A549 (cell line): ENCODE measurements at regions not wholly inside any gene's neighbourhood (a gene's known extent, or its start where the extent isn't known, plus 50 kb on each side); places are given as distances from the start of the nearest gene placed in this dataset.
"Not testable (repeated sequence)": the region's sequence is repeated elsewhere in the genome, so short reads cannot be mapped to it uniquely, and the experiment has no call there.

Experiments
- ATAC-seq, 2 experiments: fragments of 200-7000 bp in 1 of 2; fragments of >200 bp in 1 of 2; cut with Nextera tagmentation in 1 of 2; cut with Tn5 transposase in 1 of 2; 3 replicates each; pipeline versions ENCODE4 v1.8.0 to v1.9.1; 2018 to 2020; ENCODE audit warnings: mild to moderate bottlenecking in 1 of 2, moderate library complexity in 1 of 2
- CTCF ChIA-PET: fragments of 300-600 bp; sonication (Branson Sonifier 250); formaldehyde crosslinking; extraction: SDS; loops from one replicate; lab custom pipeline; 2021; ENCODE audit warnings: antibody characterized with exemption, inconsistent platforms; lab: Yijun Ruan, JAX
- POLR2A ChIA-PET: fragments of 350-600 bp; formaldehyde crosslinking; extraction: SDS; loops from one replicate; lab custom pipeline; 2021; ENCODE audit warnings: antibody characterized with exemption, inconsistent platforms; lab: Yijun Ruan, JAX
- DNase-seq, 2 experiments: peaks; one replicate each; pipeline versions ENCODE4 v3.0.0 to v3.0.0-alpha.2; 2011 to 2016; ENCODE audit warnings: low read depth in 1 of 2, low spot score in 1 of 2
- FAIRE-seq: peaks from 2 replicates; lab custom pipeline; 2011; peaks lifted over from hg19 to GRCh38; lab: Jason Lieb, UNC
- H3K27ac ChIP-seq, 2 experiments: fragments of >200 bp; sonication (Bioruptor Twin); formaldehyde crosslinking; 3 replicates each; pipeline ENCODE4 v1.5.1; 2016 to 2017
- H3K4me1 ChIP-seq: fragments of >200 bp; sonication (Bioruptor Twin); formaldehyde crosslinking; 3 replicates; pipeline ENCODE4 v1.6.1; 2016
- H3K4me2 ChIP-seq: fragments of >200 bp; sonication (Bioruptor Twin); formaldehyde crosslinking; 3 replicates; pipeline ENCODE4 v1.6.1; 2016
- H3K4me3 ChIP-seq: fragments of >200 bp; sonication (Bioruptor Twin); formaldehyde crosslinking; 3 replicates; pipeline ENCODE4 v1.5.1; 2016
- H3K9me3 ChIP-seq: fragments of >200 bp; sonication (Bioruptor Twin); formaldehyde crosslinking; 3 replicates; pipeline ENCODE4 v1.6.1; 2016
- ATOH8 ChIP-seq: fragments of 250-450 bp; sonication (Bioruptor Pico); IDR thresholded peaks from 2 replicates; pipeline ENCODE4 v1.5.0; 2020; ENCODE audit warnings: low read depth, mild to moderate bottlenecking, moderate library complexity
- CBX2 ChIP-seq: fragments of 200-600 bp; sonication (generic); IDR thresholded peaks from 2 replicates; pipeline ENCODE4 v1.6.1; 2016; ENCODE audit warnings: low read depth, mild to moderate bottlenecking, borderline replicate concordance
- CHD4 ChIP-seq: fragments of 200-600 bp; sonication (generic); IDR thresholded peaks from 2 replicates; pipeline ENCODE4 v1.6.1; 2016; ENCODE audit warnings: antibody characterized with exemption, mild to moderate bottlenecking, borderline replicate concordance
- EHF ChIP-seq: fragments of 250-450 bp; sonication (Bioruptor Pico); IDR thresholded peaks from 2 replicates; pipeline ENCODE4 v1.5.0; 2020; ENCODE audit warnings: mild to moderate bottlenecking
- FOSB ChIP-seq: fragments of 250-450 bp; sonication (Bioruptor Pico); IDR thresholded peaks from 2 replicates; pipeline ENCODE4 v1.5.0; 2020; ENCODE audit warnings: mild to moderate bottlenecking, moderate library complexity
- GATA3 ChIP-seq: IDR thresholded peaks from 2 replicates; pipeline ENCODE4 v1.6.1; 2012; ENCODE audit warnings: borderline replicate concordance
- HDAC2 ChIP-seq: fragments of 200-600 bp; sonication (generic); IDR thresholded peaks from 2 replicates; pipeline ENCODE4 v1.6.1; 2016
- KDM1A ChIP-seq: fragments of 200-600 bp; sonication (generic); IDR thresholded peaks from 2 replicates; pipeline ENCODE4 v1.6.1; 2016; ENCODE audit warnings: low read depth, mild to moderate bottlenecking
- MAFK ChIP-seq: fragments of 450-650 bp; IDR thresholded peaks from 2 replicates; pipeline ENCODE4 v1.6.1; 2014; ENCODE audit not compliant: partially characterized antibody
- PHF8 ChIP-seq: fragments of 200-600 bp; sonication (generic); IDR thresholded peaks from 2 replicates; pipeline ENCODE4 v1.6.1; 2016; ENCODE audit warnings: low read depth, mild to moderate bottlenecking, antibody characterized with exemption, moderate library complexity, borderline replicate concordance
- POLR2AphosphoS2 ChIP-seq: conservative IDR thresholded peaks from 2 replicates; pipeline ENCODE4 v1.6.1; 2012; ENCODE audit warnings: low read length, improper control_type of control experiment, inconsistent platforms
- RAD21 ChIP-seq, 2 experiments: fragments of >200 bp in 1 of 2; sonication (Bioruptor Twin) in 1 of 2; formaldehyde crosslinking in 1 of 2; IDR thresholded peaks in 1 of 2; conservative IDR thresholded peaks in 1 of 2; 2 replicates in 1 of 2; 3 replicates in 1 of 2; pipeline ENCODE4 v1.6.1; 2012 to 2018; ENCODE audit warnings: inconsistent platforms in 1 of 2
- REST ChIP-seq: fragments of 200-600 bp; sonication (generic); IDR thresholded peaks from 2 replicates; pipeline ENCODE4 v1.6.1; 2016; ENCODE audit warnings: antibody characterized with exemption, mild to moderate bottlenecking, moderate library complexity
- RFX5 ChIP-seq: fragments of 450-650 bp; IDR thresholded peaks from 2 replicates; pipeline ENCODE4 v1.7.1; 2014; ENCODE audit warnings: antibody characterized with exemption, mild to moderate bottlenecking, moderate library complexity
- SREBF2 ChIP-seq: fragments of 450-650 bp; IDR thresholded peaks from 2 replicates; pipeline ENCODE4 v1.6.1; 2014; ENCODE audit warnings: mild to moderate bottlenecking, moderate library complexity
- TFCP2L1 ChIP-seq: fragments of 250-450 bp; sonication (Bioruptor Pico); IDR thresholded peaks from 2 replicates; pipeline ENCODE4 v1.5.0; 2021; ENCODE audit warnings: mild to moderate bottlenecking
- TP53 ChIP-seq: fragments of 250-450 bp; sonication (Bioruptor Pico); IDR thresholded peaks from 2 replicates; pipeline ENCODE4 v1.5.0; 2021; ENCODE audit warnings: mild to moderate bottlenecking, moderate library complexity
- ZFP36 ChIP-seq: fragments of 450-650 bp; IDR thresholded peaks from 2 replicates; pipeline ENCODE4 v1.6.1; 2014; ENCODE audit warnings: borderline replicate concordance; ENCODE audit not compliant: partially characterized antibody
- WGBS: methylation state at CpG from one replicate; pipeline ENCODE4 v1.1.6; 2017; ENCODE audit errors: missing lambda C conversion rate; 5-methylcytosine and 5-hydroxymethylcytosine counted together
- TF ChIP-seq, protein P1 (sequence below): fragments of 450-650 bp; IDR thresholded peaks from 2 replicates; pipeline ENCODE4 v1.6.1; 2014; ENCODE audit warnings: antibody characterized with exemption
- TF ChIP-seq, protein P2 (sequence below): fragments of >200 bp; sonication (Bioruptor Twin); formaldehyde crosslinking; IDR thresholded peaks from 2 replicates; pipeline ENCODE4 v1.6.1; 2016

- TF ChIP-seq REST (no peak), TFCP2L1 (no peak), SREBF2 (no peak), FOSB (no peak)
These were observed 94.5 kb upstream of the SIRPG start (continued) for GRCh38 chr20:1752045-1752444.

GRCh38 chr20:1748777-1749176 lies 91.2 kb upstream of the SIRPG start:
- H3K9me3 ChIP-seq, result no peaks in the 10 kb centered on the region
- H3K4me1 ChIP-seq, result no peaks in the 10 kb centered on the region
- ChIA-PET POLR2A (no interaction called here), CTCF (interaction anchor here (1.1 kb wide), 1 partner anchor 33 kb away, joined by 4 read pairs; no protein-coding TSS in a partner anchor)
- no peak overlapping the region for H3K27ac ChIP-seq
- no peak overlapping the region for H3K4me3 ChIP-seq
- DNase-seq, result no peak
- no peak overlapping the region for H3K4me2 ChIP-seq
- no peak for ATAC-seq
- FAIRE-seq, result no peak
- TF ChIP-seq MAFK (peak; percentile 81), POLR2AphosphoS2 (no peak)

DNA sequence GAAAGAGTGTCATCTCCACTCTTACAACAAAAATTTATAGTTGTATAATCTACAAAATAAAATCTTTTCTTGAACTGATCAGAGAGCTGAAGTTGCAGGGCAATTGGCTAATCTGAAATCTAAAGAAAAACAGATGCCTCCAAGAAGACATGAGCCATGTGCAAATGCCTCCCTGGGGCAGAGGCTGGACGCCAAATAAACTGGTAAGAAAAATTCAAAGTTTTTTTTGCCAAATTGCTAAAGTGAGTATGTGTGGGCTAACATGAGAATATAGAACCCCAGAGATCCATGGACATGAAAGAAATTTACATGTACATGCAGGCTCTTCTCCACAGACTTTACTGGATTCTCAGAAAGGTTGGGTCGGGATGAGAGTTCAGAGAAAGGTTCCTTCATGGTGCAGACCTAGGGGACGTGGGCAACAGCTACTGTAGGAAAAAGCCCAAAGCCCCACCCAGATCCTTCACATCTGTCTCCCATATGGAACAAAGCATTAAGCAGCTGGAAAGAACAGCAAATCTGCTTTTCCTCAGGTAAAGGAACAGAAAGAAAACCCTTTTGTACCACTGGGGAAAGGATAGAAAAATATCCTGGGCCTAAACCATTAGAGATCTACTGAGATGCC lies 90.5 kb upstream of the SIRPG start:
- H3K9me3 ChIP-seq, result no peaks in the 10 kb centered on the region
- H3K4me1 ChIP-seq, result no peaks in the 10 kb centered on the region
- H3K4me2 ChIP-seq, result no peak overlapping the region
- ChIA-PET CTCF (interaction anchor here (1.1 to 2.4 kb wide), 3 partner anchors 16 to 33 kb away, joined by 4 to 13 read pairs (median 7); no protein-coding TSS in a partner anchor), POLR2A (no interaction called here)
- H3K27ac ChIP-seq, result no peak overlapping the region
- H3K4me3 ChIP-seq, result no peak overlapping the region
- DNase-seq (no peak), ATAC-seq (no peak), FAIRE-seq (no peak)
- 4% methylated on average over 3 of the region's 3 CpGs for WGBS
- TF ChIP-seq RFX5, result no peak
- no peak for TF ChIP-seq RAD21 (conservative IDR thresholded peaks at IDR 0.05 in 1 of 2, IDR thresholded peaks at IDR 0.05 in 1 of 2)
- no peak for TF ChIP-seq GATA3
- no peak for TF ChIP-seq ZFP36
- TF ChIP-seq, all 56 proteins: peak for 0

DNA sequence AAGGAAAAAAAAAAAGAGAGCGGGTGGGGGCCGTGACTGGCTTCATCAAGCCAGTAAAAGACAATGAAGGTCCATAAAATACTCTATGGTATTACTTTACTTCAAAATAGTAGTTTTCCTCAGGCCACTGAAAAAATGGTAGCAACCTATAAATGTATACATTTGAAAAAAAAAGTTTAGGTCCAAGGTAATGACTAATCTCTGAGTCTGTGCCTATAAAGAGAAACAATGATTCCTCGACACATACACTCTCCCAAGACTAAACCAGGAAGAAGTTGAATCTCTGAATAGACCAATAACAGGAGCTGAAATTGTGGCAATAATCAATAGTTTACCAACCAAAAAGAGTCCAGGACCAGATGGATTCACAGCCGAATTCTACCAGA lies 84.5 kb upstream of the SIRPG start:
- H3K4me1 ChIP-seq, H3K9me3 ChIP-seq, H3K4me2 ChIP-seq, H3K27ac ChIP-seq, FAIRE-seq, H3K4me3 ChIP-seq, POLR2A ChIA-PET, ATAC-seq, DNase-seq: not testable (repeated sequence)
- WGBS, result 32% methylated on average over 3 of the region's 4 CpGs
- CTCF ChIA-PET, result interaction anchor here (1.0 kb wide), 1 partner anchor 44 kb away, joined by 4 read pairs; no protein-coding TSS in a partner anchor

DNA sequence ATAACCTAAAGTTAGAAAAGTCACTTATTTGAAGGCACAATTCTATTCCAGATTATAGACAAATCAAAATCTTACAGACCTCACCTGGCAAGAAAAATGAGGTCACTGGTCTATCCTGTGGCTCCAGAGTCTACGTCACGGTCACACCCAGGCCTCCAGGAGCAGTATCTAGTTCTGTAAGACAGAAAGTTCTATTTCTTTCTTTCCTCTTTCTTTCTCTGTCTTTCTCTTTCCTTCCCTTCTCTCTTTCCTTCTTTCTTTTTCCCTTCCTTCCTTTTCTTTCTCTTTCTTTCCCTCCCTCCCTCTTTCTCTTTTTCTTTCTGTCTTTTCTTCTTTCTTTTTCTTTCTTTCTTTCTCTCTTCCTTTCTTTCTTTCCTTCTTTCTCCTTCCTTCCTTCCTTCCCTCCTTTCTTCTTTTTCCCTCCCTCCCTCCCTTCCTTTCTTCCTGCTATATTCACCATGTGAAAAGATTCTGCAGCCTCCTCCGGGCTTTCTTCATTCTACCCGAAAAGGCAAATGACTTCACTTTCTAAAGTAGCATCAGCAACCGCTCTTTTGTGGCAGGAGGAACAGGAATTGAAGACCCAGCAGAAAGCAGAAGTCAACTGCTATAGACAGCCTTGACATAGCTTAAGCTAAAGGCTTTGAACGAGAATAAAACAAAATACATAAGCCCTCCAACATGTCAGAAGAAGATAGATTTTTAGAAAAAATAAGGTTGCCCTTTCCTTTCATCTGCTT lies 83.9 kb upstream of the SIRPG start:
- Histone ChIP-seq H3K27ac (no peak overlapping the region), H3K4me2 (no peak overlapping the region), H3K4me1 (no peaks in the 10 kb centered on the region), H3K9me3 (no peaks in the 10 kb centered on the region), H3K4me3 (no peak overlapping the region)
- 23% methylated on average over 6 of the region's 6 CpGs for WGBS
- CTCF ChIA-PET, result interaction anchor here (1.0 kb wide), 2 partner anchors 35 to 44 kb away, joined by 4 to 6 read pairs; no protein-coding TSS in a partner anchor
- FAIRE-seq (no peak), DNase-seq (no peak), ATAC-seq (no peak)
- POLR2A ChIA-PET, result no interaction called here
- no peak for TF ChIP-seq ATOH8 (CRISPR knock-in tag)
- no peak for TF ChIP-seq EHF (CRISPR knock-in tag)
- no peak for TF ChIP-seq CBX2
- TF ChIP-seq KDM1A, result no peak
- TF ChIP-seq CHD4, result no peak
- TF ChIP-seq PHF8, result no peak
- TF ChIP-seq TP53 (CRISPR knock-in tag), result no peak
- TF ChIP-seq, protein P1, sequence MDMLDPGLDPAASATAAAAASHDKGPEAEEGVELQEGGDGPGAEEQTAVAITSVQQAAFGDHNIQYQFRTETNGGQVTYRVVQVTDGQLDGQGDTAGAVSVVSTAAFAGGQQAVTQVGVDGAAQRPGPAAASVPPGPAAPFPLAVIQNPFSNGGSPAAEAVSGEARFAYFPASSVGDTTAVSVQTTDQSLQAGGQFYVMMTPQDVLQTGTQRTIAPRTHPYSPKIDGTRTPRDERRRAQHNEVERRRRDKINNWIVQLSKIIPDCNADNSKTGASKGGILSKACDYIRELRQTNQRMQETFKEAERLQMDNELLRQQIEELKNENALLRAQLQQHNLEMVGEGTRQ, result no peak
- no peak for TF ChIP-seq MAFK
- TF ChIP-seq HDAC2, result no peak
- TF ChIP-seq SREBF2, result no peak
- no peak for TF ChIP-seq GATA3
- TF ChIP-seq, protein P2, sequence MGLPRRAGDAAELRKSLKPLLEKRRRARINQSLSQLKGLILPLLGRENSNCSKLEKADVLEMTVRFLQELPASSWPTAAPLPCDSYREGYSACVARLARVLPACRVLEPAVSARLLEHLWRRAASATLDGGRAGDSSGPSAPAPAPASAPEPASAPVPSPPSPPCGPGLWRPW, result no peak
